HFF-Myc (cell line): ENCODE measurements at regions not wholly inside any gene's neighbourhood (a gene's known extent, or its start where the extent isn't known, plus 50 kb on each side); places are given as distances from the start of the nearest gene placed in this dataset.

ENCODE experiments used
- DNase-seq: peaks from one replicate; pipeline ENCODE4 v3.0.0-alpha.2; 2011; ENCODE audit warnings: low read depth; ENCODE audit errors: extremely low read depth
- H3K4me3 ChIP-seq: replicated peaks from 2 replicates; pipeline ENCODE4 v1.5.1; 2011; ENCODE audit warnings: low read depth, mild to moderate bottlenecking, control low read depth, low read length
- CTCF ChIP-seq: IDR thresholded peaks from 2 replicates; pipeline ENCODE4 v1.5.1; 2012; ENCODE audit warnings: mild to moderate bottlenecking, low read depth, low read length, control low read depth; ENCODE audit errors: missing control alignments

GRCh38 chr18:42611134-42611533 lies 504.4 kb downstream of the RIT2 start:
- no peak for DNase-seq
- TF ChIP-seq CTCF = no peak
- H3K4me3 ChIP-seq = no peak overlapping the region

GRCh38 chr18:42614619-42615293 lies 500.7 kb downstream of the RIT2 start:
- DNase-seq = no peak
- no peak overlapping the region for H3K4me3 ChIP-seq
- no peak for TF ChIP-seq CTCF

- H3K4me3 ChIP-seq = no peak overlapping the region
- no peak for TF ChIP-seq CTCF
- no peak for DNase-seq
Measured at GRCh38 chr18:42617221-42617620, 498.3 kb downstream of the RIT2 start.

- DNase-seq = no peak
- H3K4me3 ChIP-seq = no peak overlapping the region
- no peak for TF ChIP-seq CTCF
Measured at GRCh38 chr18:42619771-42620170, 495.7 kb downstream of the RIT2 start.

GRCh38 chr18:42620657-42621056 lies 494.8 kb downstream of the RIT2 start:
- no peak for DNase-seq
- no peak for TF ChIP-seq CTCF
- no peak overlapping the region for H3K4me3 ChIP-seq

GRCh38 chr18:42623935-42624334 lies 491.6 kb downstream of the RIT2 start:
- H3K4me3 ChIP-seq = no peak overlapping the region
- DNase-seq = no peak
- TF ChIP-seq CTCF = no peak

GRCh38 chr18:42632801-42633200 lies 482.7 kb downstream of the RIT2 start:
- no peak overlapping the region for H3K4me3 ChIP-seq
- DNase-seq = no peak
- no peak for TF ChIP-seq CTCF
